Fibroblast of skin of back (primary cell): ENCODE measurements at regions not wholly inside any gene's neighbourhood (a gene's known extent, or its start where the extent isn't known, plus 50 kb on each side); places are given as distances from the start of the nearest gene placed in this dataset.
"Not testable (repeated sequence)": the region's sequence is repeated elsewhere in the genome, so short reads cannot be mapped to it uniquely, and the experiment has no call there.

ENCODE experiments used
- DNase-seq: peaks from one replicate; pipeline ENCODE4 v3.0.0-alpha.2; 2013

GRCh38 chr13:103945836-103946235 is 879.6 kb upstream of the SLC10A2 start:
- peak; percentile 33 for DNase-seq

- no peak for DNase-seq
Measured at GRCh38 chr13:103941506-103942140, 875.4 kb upstream of the SLC10A2 start.

GRCh38 chr13:103935117-103935516 is 868.9 kb upstream of the SLC10A2 start:
- no peak for DNase-seq

GRCh38 chr13:103931885-103932284 is 865.7 kb upstream of the SLC10A2 start:
- DNase-seq, result no peak

- DNase-seq, result no peak
Measured at GRCh38 chr13:103931331-103931845, 865.2 kb upstream of the SLC10A2 start.

- DNase-seq, result no peak
Measured at GRCh38 chr13:103926118-103926517, 859.9 kb upstream of the SLC10A2 start.

- DNase-seq, result no peak
Measured at GRCh38 chr13:103908911-103909310, 842.7 kb upstream of the SLC10A2 start.

GRCh38 chr13:103908274-103908673 is 842.1 kb upstream of the SLC10A2 start:
- no peak for DNase-seq

GRCh38 chr13:103903790-103904189 is 837.6 kb upstream of the SLC10A2 start:
- no peak for DNase-seq

- DNase-seq, result no peak
Measured at GRCh38 chr13:103898481-103898880, 832.3 kb upstream of the SLC10A2 start.

GRCh38 chr13:103895835-103896531 is 829.8 kb upstream of the SLC10A2 start:
- DNase-seq, result no peak

- DNase-seq, result no peak
Measured at GRCh38 chr13:103894626-103895025, 828.4 kb upstream of the SLC10A2 start.

GRCh38 chr13:103884101-103884723 is 818.0 kb upstream of the SLC10A2 start:
- no peak for DNase-seq

GRCh38 chr13:103883698-103884097 is 817.5 kb upstream of the SLC10A2 start:
- peak; percentile 43 for DNase-seq

GRCh38 chr13:103883164-103883563 is 816.9 kb upstream of the SLC10A2 start:
- DNase-seq, result peak; percentile 99

- DNase-seq, result not testable (repeated sequence)
Measured at GRCh38 chr13:103880146-103880545, 813.9 kb upstream of the SLC10A2 start.

GRCh38 chr13:103878891-103879605 is 812.8 kb upstream of the SLC10A2 start:
- DNase-seq, result peak; percentile 16

- peak; percentile 8 for DNase-seq
Measured at GRCh38 chr13:103876571-103876970, 810.4 kb upstream of the SLC10A2 start.

GRCh38 chr13:103873725-103874124 is 807.5 kb upstream of the SLC10A2 start:
- no peak for DNase-seq

- DNase-seq, result no peak
Measured at GRCh38 chr13:103866048-103866447, 799.8 kb upstream of the SLC10A2 start.

GRCh38 chr13:103862525-103862924 is 796.3 kb upstream of the SLC10A2 start:
- no peak for DNase-seq

- no peak for DNase-seq
Measured at GRCh38 chr13:103859952-103860351, 793.7 kb upstream of the SLC10A2 start.

- no peak for DNase-seq
Measured at GRCh38 chr13:103852036-103852435, 785.8 kb upstream of the SLC10A2 start.
